Vagina (tissue), 2 donors: ENCODE measurements at regions not wholly inside any gene's neighbourhood (a gene's known extent, or its start where the extent isn't known, plus 50 kb on each side); places are given as distances from the start of the nearest gene placed in this dataset.

Experiments used
- DNase-seq, 2 donors: peaks; one replicate each; pipeline ENCODE4 v3.0.0-alpha.2; 2017; ENCODE audit errors: extremely low spot score in 2 of 2
- H3K27ac ChIP-seq: fragments of 200-600 bp; sonication (generic); one replicate; pipeline ENCODE4 v1.5.1; 2019
- H3K27me3 ChIP-seq: fragments of 200-600 bp; sonication (generic); one replicate; pipeline ENCODE4 v1.5.1; 2019
- H3K36me3 ChIP-seq, 2 donors: fragments of 200-600 bp; sonication (generic); one replicate each; pipeline ENCODE4 v1.5.1; 2017 to 2019
- H3K4me1 ChIP-seq: fragments of 200-600 bp; sonication (generic); one replicate; pipeline ENCODE4 v1.5.1; 2019
- H3K4me3 ChIP-seq, 2 donors: fragments of 200-600 bp; sonication (generic); 1 replicate in 1 of 2; 2 replicates in 1 of 2; pipeline ENCODE4 v1.5.1; 2016 to 2019
- H3K9me3 ChIP-seq: fragments of 200-600 bp; sonication (generic); one replicate; pipeline ENCODE4 v1.5.1; 2019
- POLR2A ChIP-seq, 2 donors: fragments of 450-650 bp; IDR thresholded peaks; one replicate each; pipeline ENCODE4 v1.6.1; 2017; ENCODE audit warnings: antibody characterized with exemption in 2 of 2, mild to moderate bottlenecking in 2 of 2, moderate library complexity in 2 of 2
- POLR2AphosphoS5 ChIP-seq, 2 donors: sonication (generic); formaldehyde crosslinking; IDR thresholded peaks; one replicate each; pipeline ENCODE4 v1.9.0; 2017; ENCODE audit warnings: antibody characterized with exemption in 2 of 2, mild to moderate bottlenecking in 2 of 2, low read depth in 1 of 2; ENCODE audit not compliant: insufficient read depth in 1 of 2
- intact Hi-C: fragments of 100-400 bp; cut with DNase I; formaldehyde crosslinking; loops from one replicate; pipeline ENCODE4 v1.15.1; 2023
- TF ChIP-seq, protein P1 (sequence below), 3 experiments: fragments of 450-650 bp in 2 of 3; fragments of 200-600 bp in 1 of 3; sonication (generic) in 1 of 3; IDR thresholded peaks; one replicate each; pipeline ENCODE4 v1.5.1; 2017 to 2019; ENCODE audit warnings: antibody characterized with exemption in 3 of 3, mild to moderate bottlenecking in 2 of 3, moderate library complexity in 2 of 3

DNA sequence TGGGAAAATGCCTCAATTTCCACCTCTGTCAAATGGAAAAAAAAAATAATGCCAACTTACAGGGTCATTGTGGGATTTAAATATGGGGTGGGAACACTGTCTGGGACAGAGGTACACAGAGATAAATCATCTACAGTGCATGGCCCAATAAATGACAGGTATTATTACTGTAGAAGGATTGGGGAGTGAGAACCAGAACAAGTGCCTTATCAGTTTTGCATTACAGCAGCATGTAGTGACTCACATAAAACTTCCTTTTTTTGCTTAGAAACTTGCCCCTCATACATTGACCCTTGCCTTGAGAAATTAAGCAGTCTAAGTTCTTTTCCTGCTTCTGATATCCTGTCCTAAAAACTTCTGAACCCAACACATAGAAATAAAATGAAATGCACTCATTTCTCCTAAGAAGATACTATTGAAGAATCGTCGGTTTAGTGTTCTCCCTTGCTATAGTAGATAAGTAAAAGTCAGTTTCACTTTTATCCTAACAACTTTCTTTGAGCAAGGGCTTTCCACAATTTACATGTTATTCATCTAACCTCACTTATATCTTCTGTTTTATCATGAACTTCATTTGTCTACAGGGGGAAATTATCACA is 121.0 kb upstream of the HAAO start:
- no peaks in the 10 kb centered on the region for H3K36me3 ChIP-seq
- no peak for DNase-seq
- TF ChIP-seq POLR2A (IDR thresholded peaks at IDR 0.05) (no peak), POLR2AphosphoS5 (IDR thresholded peaks at IDR 0.05; ENCODE audit: insufficient read depth in 1 of 2, low read depth in 1 of 2) (no peak)
- TF ChIP-seq, protein P1, sequence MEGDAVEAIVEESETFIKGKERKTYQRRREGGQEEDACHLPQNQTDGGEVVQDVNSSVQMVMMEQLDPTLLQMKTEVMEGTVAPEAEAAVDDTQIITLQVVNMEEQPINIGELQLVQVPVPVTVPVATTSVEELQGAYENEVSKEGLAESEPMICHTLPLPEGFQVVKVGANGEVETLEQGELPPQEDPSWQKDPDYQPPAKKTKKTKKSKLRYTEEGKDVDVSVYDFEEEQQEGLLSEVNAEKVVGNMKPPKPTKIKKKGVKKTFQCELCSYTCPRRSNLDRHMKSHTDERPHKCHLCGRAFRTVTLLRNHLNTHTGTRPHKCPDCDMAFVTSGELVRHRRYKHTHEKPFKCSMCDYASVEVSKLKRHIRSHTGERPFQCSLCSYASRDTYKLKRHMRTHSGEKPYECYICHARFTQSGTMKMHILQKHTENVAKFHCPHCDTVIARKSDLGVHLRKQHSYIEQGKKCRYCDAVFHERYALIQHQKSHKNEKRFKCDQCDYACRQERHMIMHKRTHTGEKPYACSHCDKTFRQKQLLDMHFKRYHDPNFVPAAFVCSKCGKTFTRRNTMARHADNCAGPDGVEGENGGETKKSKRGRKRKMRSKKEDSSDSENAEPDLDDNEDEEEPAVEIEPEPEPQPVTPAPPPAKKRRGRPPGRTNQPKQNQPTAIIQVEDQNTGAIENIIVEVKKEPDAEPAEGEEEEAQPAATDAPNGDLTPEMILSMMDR (IDR thresholded peaks at IDR 0.05): no peak
- H3K4me3 ChIP-seq: no peak overlapping the region
- H3K27me3 ChIP-seq: no peaks in the 10 kb centered on the region
- H3K4me1 ChIP-seq: peaks cover 52% of the 10 kb centered on the region
- H3K9me3 ChIP-seq: no peaks in the 10 kb centered on the region
- intact Hi-C loops: no loop called here
- peak overlapping the region; percentile 8 for H3K27ac ChIP-seq

DNA sequence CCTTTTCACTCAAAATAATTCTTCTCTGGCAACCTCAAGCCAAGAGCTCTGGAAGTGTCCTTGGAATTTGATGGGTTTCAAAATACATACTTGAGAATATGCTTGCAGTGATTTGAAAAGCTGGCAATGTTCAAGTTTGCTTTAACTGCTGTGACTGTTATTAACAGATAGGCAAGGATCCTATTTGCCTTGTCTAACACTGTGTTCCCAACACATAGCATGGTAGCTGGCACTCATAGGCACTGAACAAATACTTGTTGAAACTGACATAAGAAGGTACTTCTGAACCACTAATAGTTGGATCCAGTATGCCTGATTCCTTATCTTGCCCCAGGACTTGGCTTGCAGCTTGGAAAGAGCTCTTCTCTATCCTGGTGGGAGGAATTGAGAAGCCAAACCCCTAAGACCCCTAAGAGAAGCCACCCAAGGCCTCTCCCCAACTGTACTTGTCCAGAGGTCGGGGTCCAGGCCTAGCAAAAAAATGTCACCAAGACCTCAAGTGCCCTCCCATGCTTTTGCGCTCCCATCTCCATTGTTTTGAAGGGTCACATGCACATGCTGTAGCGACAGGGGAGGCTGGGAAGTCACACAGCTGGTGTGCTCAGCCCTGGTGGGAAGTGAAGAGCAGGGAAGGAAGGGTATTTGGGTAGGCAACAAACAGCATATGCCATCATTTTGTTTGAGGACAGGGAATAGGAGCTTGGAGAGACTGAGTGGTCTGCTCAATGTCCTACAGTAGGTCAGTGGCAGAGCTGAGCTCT is 118.4 kb upstream of the HAAO start:
- no peak overlapping the region for H3K27ac ChIP-seq
- DNase-seq: no peak
- H3K4me3 ChIP-seq: no peak overlapping the region
- H3K27me3 ChIP-seq: no peaks in the 10 kb centered on the region
- no peaks in the 10 kb centered on the region for H3K9me3 ChIP-seq
- intact Hi-C loops: no loop called here
- TF ChIP-seq, protein P1 (IDR thresholded peaks at IDR 0.05): no peak
- TF ChIP-seq POLR2A (IDR thresholded peaks at IDR 0.05): no peak
- no peak for TF ChIP-seq POLR2AphosphoS5 (IDR thresholded peaks at IDR 0.05; ENCODE audit: insufficient read depth in 1 of 2, low read depth in 1 of 2)
- H3K36me3 ChIP-seq: no peaks in the 10 kb centered on the region
- peaks cover 51% of the 10 kb centered on the region for H3K4me1 ChIP-seq

GRCh38 chr2:42909966-42910365 is 117.6 kb upstream of the HAAO start:
- H3K27me3 ChIP-seq: no peaks in the 10 kb centered on the region
- DNase-seq: no peak
- H3K9me3 ChIP-seq: no peaks in the 10 kb centered on the region
- H3K4me3 ChIP-seq: no peak overlapping the region
- H3K27ac ChIP-seq: no peak overlapping the region
- peaks cover 53% of the 10 kb centered on the region for H3K4me1 ChIP-seq
- intact Hi-C loops: no loop called here
- no peaks in the 10 kb centered on the region for H3K36me3 ChIP-seq
- TF ChIP-seq POLR2A (IDR thresholded peaks at IDR 0.05): no peak
- no peak for TF ChIP-seq POLR2AphosphoS5 (IDR thresholded peaks at IDR 0.05; ENCODE audit: insufficient read depth in 1 of 2, low read depth in 1 of 2)
- TF ChIP-seq, protein P1 (IDR thresholded peaks at IDR 0.05): no peak

GRCh38 chr2:42908518-42909200 is 116.3 kb upstream of the HAAO start:
- intact Hi-C loops: no loop called here
- DNase-seq: no peak
- TF ChIP-seq POLR2A (IDR thresholded peaks at IDR 0.05) (no peak), POLR2AphosphoS5 (IDR thresholded peaks at IDR 0.05; ENCODE audit: insufficient read depth in 1 of 2, low read depth in 1 of 2) (no peak)
- TF ChIP-seq, protein P1 (IDR thresholded peaks at IDR 0.05): no peak
- no peaks in the 10 kb centered on the region for H3K27me3 ChIP-seq
- no peak overlapping the region for H3K4me3 ChIP-seq
- no peaks in the 10 kb centered on the region for H3K9me3 ChIP-seq
- H3K36me3 ChIP-seq: no peaks in the 10 kb centered on the region
- H3K27ac ChIP-seq: peak overlapping the region; percentile 77
- peaks cover 60% of the 10 kb centered on the region for H3K4me1 ChIP-seq
